ENCODE measurements at regions not wholly inside any gene's neighbourhood (a gene's known extent, or its start where the extent isn't known, plus 50 kb on each side); places are given as distances from the start of the nearest gene placed in this dataset.

- no peak overlapping the region for H3K4me3 Mint-ChIP-seq (ENCODE audit: unreplicated experiment)
- H3K4me1 Mint-ChIP-seq (ENCODE audit: insufficient read depth, unreplicated experiment), result peaks cover 16% of the 10 kb centered on the region
- H3K27me3 Mint-ChIP-seq (ENCODE audit: insufficient read depth, unreplicated experiment), result no peaks in the 10 kb centered on the region
- no TSS peak for BruUV-seq (replicated peaks)
- intact Hi-C loops (cut with micrococcal nuclease), result no loop called here
- no peak for DNase-seq (ENCODE audit: unreplicated experiment)
- H3K36me3 Mint-ChIP-seq (ENCODE audit: insufficient read depth, unreplicated experiment), result peaks cover 11% of the 10 kb centered on the region
- no peak for TF ChIP-seq CTCF (IDR thresholded peaks at IDR 0.05; ENCODE audit: unreplicated experiment)
- ChIA-PET CTCF (no interaction called here), POLR2A (interaction anchor here (1.3 to 2.2 kb wide), 2 partner anchors 10 to 76 kb away, joined by 3 to 10 read pairs; no protein-coding TSS in a partner anchor)
- no peaks in the 10 kb centered on the region for H3K9me3 Mint-ChIP-seq (ENCODE audit: unreplicated experiment)
- no peak overlapping the region for H3K27ac Mint-ChIP-seq (ENCODE audit: low read depth, unreplicated experiment)
Observed at GRCh38 chr6:27541933-27542297, 69.0 kb upstream of the ZNF184 start.

- no peak overlapping the region for H3K27ac Mint-ChIP-seq (ENCODE audit: low read depth, unreplicated experiment)
- peaks cover 10% of the 10 kb centered on the region for H3K4me1 Mint-ChIP-seq (ENCODE audit: insufficient read depth, unreplicated experiment)
- peaks cover 11% of the 10 kb centered on the region for H3K36me3 Mint-ChIP-seq (ENCODE audit: insufficient read depth, unreplicated experiment)
- CTCF ChIA-PET, result no interaction called here
- no peaks in the 10 kb centered on the region for H3K9me3 Mint-ChIP-seq (ENCODE audit: unreplicated experiment)
- TF ChIP-seq CTCF (IDR thresholded peaks at IDR 0.05; ENCODE audit: unreplicated experiment), result no peak
- no peak overlapping the region for H3K4me3 Mint-ChIP-seq (ENCODE audit: unreplicated experiment)
- peak; percentile 42 for DNase-seq (ENCODE audit: unreplicated experiment)
- BruUV-seq (replicated peaks), result no TSS peak
- H3K27me3 Mint-ChIP-seq (ENCODE audit: insufficient read depth, unreplicated experiment), result no peaks in the 10 kb centered on the region
- intact Hi-C loops (cut with micrococcal nuclease), result no loop called here
- POLR2A ChIA-PET, result interaction anchor here (0.6 to 2.2 kb wide), 2 partner anchors 10 to 19 kb away, joined by 3 to 10 read pairs; no protein-coding TSS in a partner anchor
Observed at GRCh38 chr6:27541212-27541932, 68.5 kb upstream of the ZNF184 start.

- BruUV-seq (replicated peaks), result no TSS peak
- DNase-seq (ENCODE audit: unreplicated experiment), result no peak
- H3K4me1 Mint-ChIP-seq (ENCODE audit: insufficient read depth, unreplicated experiment), result peaks cover 1% of the 10 kb centered on the region
- no peak overlapping the region for H3K4me3 Mint-ChIP-seq (ENCODE audit: unreplicated experiment)
- intact Hi-C loops (cut with micrococcal nuclease), result no loop called here
- H3K9me3 Mint-ChIP-seq (ENCODE audit: unreplicated experiment), result no peaks in the 10 kb centered on the region
- TF ChIP-seq CTCF (IDR thresholded peaks at IDR 0.05; ENCODE audit: unreplicated experiment), result no peak
- ChIA-PET CTCF (no interaction called here), POLR2A (no interaction called here)
- no peaks in the 10 kb centered on the region for H3K27me3 Mint-ChIP-seq (ENCODE audit: insufficient read depth, unreplicated experiment)
- H3K27ac Mint-ChIP-seq (ENCODE audit: low read depth, unreplicated experiment), result no peak overlapping the region
- no peaks in the 10 kb centered on the region for H3K36me3 Mint-ChIP-seq (ENCODE audit: insufficient read depth, unreplicated experiment)
Observed at GRCh38 chr6:27539551-27539950, 66.6 kb upstream of the ZNF184 start.

- Mint-ChIP-seq H3K27me3 (ENCODE audit: insufficient read depth, unreplicated experiment) (no peaks in the 10 kb centered on the region), H3K36me3 (ENCODE audit: insufficient read depth, unreplicated experiment) (no peaks in the 10 kb centered on the region), H3K9me3 (ENCODE audit: unreplicated experiment) (no peaks in the 10 kb centered on the region), H3K27ac (ENCODE audit: low read depth, unreplicated experiment) (no peak overlapping the region), H3K4me3 (ENCODE audit: unreplicated experiment) (no peak overlapping the region), H3K4me1 (ENCODE audit: insufficient read depth, unreplicated experiment) (no peaks in the 10 kb centered on the region)
- ChIA-PET CTCF (interaction anchor here (0.8 kb wide), 1 partner anchor 14 kb away, joined by 3 read pairs; no protein-coding TSS in a partner anchor), POLR2A (interaction anchor here (0.6 to 2.8 kb wide), 5 partner anchors 9 to 1284 kb away, joined by 3 to 10 read pairs (median 6); no protein-coding TSS in a partner anchor)
- BruUV-seq (replicated peaks), result no TSS peak
- TF ChIP-seq CTCF (IDR thresholded peaks at IDR 0.05; ENCODE audit: unreplicated experiment), result no peak
- intact Hi-C loops (cut with micrococcal nuclease), result no loop called here
- peak; percentile 29 for DNase-seq (ENCODE audit: unreplicated experiment)
Observed at GRCh38 chr6:27532820-27533538, 60.1 kb upstream of the ZNF184 start.

All from MCF 10A (cell line).